ENCODE measurements at regions not wholly inside any gene's neighbourhood (a gene's known extent, or its start where the extent isn't known, plus 50 kb on each side); places are given as distances from the start of the nearest gene placed in this dataset.

- H3K36me3 Mint-ChIP-seq, result peaks cover 9% of the 10 kb centered on the region
- no peaks in the 10 kb centered on the region for H3K27me3 Mint-ChIP-seq
- ATAC-seq, result no peak
- no peak overlapping the region for H3K4me3 Mint-ChIP-seq
- no peaks in the 10 kb centered on the region for H3K4me1 Mint-ChIP-seq
- peaks cover 12% of the 10 kb centered on the region for H3K9me3 Mint-ChIP-seq
- no peak overlapping the region for H3K27ac Mint-ChIP-seq
These were observed 410.3 kb upstream of the ZWINT start for GRCh38 chr10:56771343-56771742.

- Mint-ChIP-seq H3K36me3 (no peaks in the 10 kb centered on the region), H3K9me3 (peaks cover 6% of the 10 kb centered on the region), H3K27me3 (no peaks in the 10 kb centered on the region), H3K4me3 (no peak overlapping the region), H3K4me1 (no peaks in the 10 kb centered on the region), H3K27ac (no peak overlapping the region)
- no peak for ATAC-seq
These were observed 402.0 kb upstream of the ZWINT start for GRCh38 chr10:56763090-56763489.

GRCh38 chr10:56745490-56745889, 384.4 kb upstream of the ZWINT start:
- Mint-ChIP-seq H3K9me3 (no peaks in the 10 kb centered on the region), H3K36me3 (no peaks in the 10 kb centered on the region), H3K27ac (no peak overlapping the region), H3K4me3 (no peak overlapping the region), H3K4me1 (no peaks in the 10 kb centered on the region), H3K27me3 (no peaks in the 10 kb centered on the region)
- ATAC-seq, result no peak

GRCh38 chr10:56728349-56728748, 367.3 kb upstream of the ZWINT start:
- Mint-ChIP-seq H3K4me3 (no peak overlapping the region), H3K27ac (no peak overlapping the region), H3K4me1 (no peaks in the 10 kb centered on the region), H3K9me3 (no peaks in the 10 kb centered on the region), H3K36me3 (no peaks in the 10 kb centered on the region), H3K27me3 (no peaks in the 10 kb centered on the region)
- no peak for ATAC-seq

- no peak for ATAC-seq
- H3K27me3 Mint-ChIP-seq, result no peaks in the 10 kb centered on the region
- H3K4me1 Mint-ChIP-seq, result peaks cover 4% of the 10 kb centered on the region
- H3K27ac Mint-ChIP-seq, result no peak overlapping the region
- H3K4me3 Mint-ChIP-seq, result no peak overlapping the region
- no peaks in the 10 kb centered on the region for H3K9me3 Mint-ChIP-seq
- H3K36me3 Mint-ChIP-seq, result no peaks in the 10 kb centered on the region
These were observed 361.9 kb upstream of the ZWINT start for GRCh38 chr10:56722912-56723311.

GRCh38 chr10:56715262-56715661, 354.2 kb upstream of the ZWINT start:
- Mint-ChIP-seq H3K27ac (no peak overlapping the region), H3K9me3 (no peaks in the 10 kb centered on the region), H3K4me3 (no peak overlapping the region), H3K36me3 (no peaks in the 10 kb centered on the region), H3K4me1 (no peaks in the 10 kb centered on the region), H3K27me3 (no peaks in the 10 kb centered on the region)
- no peak for ATAC-seq

GRCh38 chr10:56698506-56698905, 337.4 kb upstream of the ZWINT start:
- Mint-ChIP-seq H3K9me3 (no peaks in the 10 kb centered on the region), H3K27me3 (no peaks in the 10 kb centered on the region), H3K4me1 (no peaks in the 10 kb centered on the region), H3K36me3 (no peaks in the 10 kb centered on the region), H3K4me3 (no peak overlapping the region), H3K27ac (no peak overlapping the region)
- no peak for ATAC-seq

- ATAC-seq, result no peak
- peaks cover 3% of the 10 kb centered on the region for H3K9me3 Mint-ChIP-seq
- H3K4me3 Mint-ChIP-seq, result no peak overlapping the region
- no peaks in the 10 kb centered on the region for H3K4me1 Mint-ChIP-seq
- no peak overlapping the region for H3K27ac Mint-ChIP-seq
- no peaks in the 10 kb centered on the region for H3K36me3 Mint-ChIP-seq
- H3K27me3 Mint-ChIP-seq, result no peaks in the 10 kb centered on the region
These were observed 318.5 kb upstream of the ZWINT start for GRCh38 chr10:56679578-56679977.

- no peak overlapping the region for H3K27ac Mint-ChIP-seq
- no peaks in the 10 kb centered on the region for H3K36me3 Mint-ChIP-seq
- no peaks in the 10 kb centered on the region for H3K9me3 Mint-ChIP-seq
- no peak overlapping the region for H3K4me3 Mint-ChIP-seq
- H3K4me1 Mint-ChIP-seq, result peaks cover 12% of the 10 kb centered on the region
- peak; percentile 61 for ATAC-seq
- H3K27me3 Mint-ChIP-seq, result no peaks in the 10 kb centered on the region
These were observed 301.8 kb upstream of the ZWINT start for GRCh38 chr10:56662765-56663447.

- peaks cover 6% of the 10 kb centered on the region for H3K4me1 Mint-ChIP-seq
- H3K9me3 Mint-ChIP-seq, result peaks cover 13% of the 10 kb centered on the region
- H3K27me3 Mint-ChIP-seq, result no peaks in the 10 kb centered on the region
- ATAC-seq, result no peak
- peaks cover 6% of the 10 kb centered on the region for H3K36me3 Mint-ChIP-seq
- no peak overlapping the region for H3K27ac Mint-ChIP-seq
- H3K4me3 Mint-ChIP-seq, result no peak overlapping the region
These were observed 292.2 kb upstream of the ZWINT start for GRCh38 chr10:56653289-56653688.

GRCh38 chr10:56646329-56647111, 285.5 kb upstream of the ZWINT start:
- Mint-ChIP-seq H3K4me1 (peaks cover 29% of the 10 kb centered on the region), H3K27ac (no peak overlapping the region), H3K36me3 (no peaks in the 10 kb centered on the region), H3K4me3 (no peak overlapping the region), H3K27me3 (no peaks in the 10 kb centered on the region), H3K9me3 (no peaks in the 10 kb centered on the region)
- no peak for ATAC-seq

GRCh38 chr10:56633876-56634452, 272.9 kb upstream of the ZWINT start:
- Mint-ChIP-seq H3K4me3 (no peak overlapping the region), H3K4me1 (peaks cover 27% of the 10 kb centered on the region), H3K27me3 (no peaks in the 10 kb centered on the region), H3K27ac (peak overlapping the region; percentile 79), H3K9me3 (peaks cover 8% of the 10 kb centered on the region), H3K36me3 (no peaks in the 10 kb centered on the region)
- peak; percentile 97 for ATAC-seq

- ATAC-seq, result no peak
- peak overlapping the region; percentile 65 for H3K27ac Mint-ChIP-seq
- no peak overlapping the region for H3K4me3 Mint-ChIP-seq
- H3K27me3 Mint-ChIP-seq, result no peaks in the 10 kb centered on the region
- H3K4me1 Mint-ChIP-seq, result peaks cover 27% of the 10 kb centered on the region
- H3K9me3 Mint-ChIP-seq, result peaks cover 6% of the 10 kb centered on the region
- H3K36me3 Mint-ChIP-seq, result no peaks in the 10 kb centered on the region
These were observed 271.5 kb upstream of the ZWINT start for GRCh38 chr10:56632537-56632936.

GRCh38 chr10:56624082-56624481, 263.0 kb upstream of the ZWINT start:
- Mint-ChIP-seq H3K4me1 (peaks cover 19% of the 10 kb centered on the region), H3K36me3 (no peaks in the 10 kb centered on the region), H3K27me3 (no peaks in the 10 kb centered on the region), H3K27ac (no peak overlapping the region), H3K4me3 (no peak overlapping the region), H3K9me3 (peaks cover 3% of the 10 kb centered on the region)
- no peak for ATAC-seq

- H3K4me1 Mint-ChIP-seq, result peaks cover 19% of the 10 kb centered on the region
- H3K27ac Mint-ChIP-seq, result peak overlapping the region; percentile 95
- peaks cover 2% of the 10 kb centered on the region for H3K9me3 Mint-ChIP-seq
- peak overlapping the region; percentile 72 for H3K4me3 Mint-ChIP-seq
- no peak for ATAC-seq
- no peaks in the 10 kb centered on the region for H3K27me3 Mint-ChIP-seq
- no peaks in the 10 kb centered on the region for H3K36me3 Mint-ChIP-seq
These were observed 262.0 kb upstream of the ZWINT start for GRCh38 chr10:56623064-56623463.

All from stimulated activated memory B cell treated with anti-CD40 and anti-IgM and Interleukin-4, amounts not matched to agents 10 μg/mL and 1 μg/mL and 100 μg/mL, for 72 hours (primary cell).